OCI-LY1 (cell line): ENCODE measurements at regions not wholly inside any gene's neighbourhood (a gene's known extent, or its start where the extent isn't known, plus 50 kb on each side); places are given as distances from the start of the nearest gene placed in this dataset.

Experiments used
- CTCF ChIP-seq: fragments of 200-600 bp; sonication (generic), shearing (Covaris generic); IDR thresholded peaks from 2 replicates; pipeline ENCODE4 v1.5.1; 2017; ENCODE audit warnings: mild to moderate bottlenecking, antibody characterized with exemption, low read length, moderate library complexity, mixed read lengths
- EZH2 ChIP-seq: fragments of 200-600 bp; sonication (generic), shearing (Covaris generic); IDR thresholded peaks from 2 replicates; pipeline ENCODE4 v1.8.0; 2017; ENCODE audit warnings: borderline replicate concordance, mixed run types, mild to moderate bottlenecking, antibody characterized with exemption, low read length, moderate library complexity, mixed read lengths

- TF ChIP-seq CTCF (no peak), EZH2 (no peak)
Observed at GRCh38 chr13:89097994-89098393, 1426.8 kb downstream of the SLITRK5 start.
